Heart left ventricle (tissue), 16 donors: ENCODE measurements at regions not wholly inside any gene's neighbourhood (a gene's known extent, or its start where the extent isn't known, plus 50 kb on each side); places are given as distances from the start of the nearest gene placed in this dataset.

Experiments
- ATAC-seq, 4 donors: fragments of 200-7000 bp; cut with Tn5 transposase; one replicate each; pipeline ENCODE4 v1.9.1; 2020 to 2022; ENCODE audit warnings: moderate library complexity in 4 of 4, mild to moderate bottlenecking in 3 of 4, moderate number of reproducible peaks in 1 of 4
- DNase-seq, 5 donors: peaks; one replicate each; pipeline ENCODE4 v3.0.0-alpha.2; 2020
- H3K27ac ChIP-seq, 12 donors: fragments of 200-600 bp; sonication (generic) in 4 of 12; one replicate each; pipeline versions ENCODE4 v1.5.0 to v1.8.0; 2016 to 2022; ENCODE audit warnings: mild to moderate bottlenecking in 2 of 12
- H3K27me3 ChIP-seq, 9 donors: fragments of 200-600 bp; sonication (generic) in 2 of 9; one replicate each; pipeline versions ENCODE4 v1.5.1 to v1.8.0; 2016 to 2022; ENCODE audit warnings: mild to moderate bottlenecking in 3 of 9
- H3K36me3 ChIP-seq, 9 donors: fragments of 200-600 bp; sonication (generic) in 2 of 9; one replicate each; pipeline versions ENCODE4 v1.5.0 to v1.8.0; 2018 to 2022; ENCODE audit warnings: mild to moderate bottlenecking in 2 of 9
- H3K4me1 ChIP-seq, 12 donors: fragments of 200-600 bp; sonication (generic) in 4 of 12; one replicate each; pipeline versions ENCODE4 v1.5.0 to v1.8.0; 2016 to 2022; ENCODE audit warnings: mild to moderate bottlenecking in 3 of 12
- H3K4me3 ChIP-seq, 12 donors: fragments of 200-600 bp; sonication (generic) in 4 of 12; one replicate each; pipeline versions ENCODE4 v1.5.0 to v1.8.0; 2017 to 2022; ENCODE audit warnings: mild to moderate bottlenecking in 9 of 12, moderate library complexity in 4 of 12
- H3K9me3 ChIP-seq, 12 donors: fragments of 200-600 bp; sonication (generic) in 4 of 12; one replicate each; pipeline versions ENCODE4 v1.5.0 to v1.8.0; 2016 to 2022; ENCODE audit warnings: mild to moderate bottlenecking in 1 of 12
- CTCF ChIP-seq, 12 donors: fragments of 200-600 bp; sonication (generic) in 4 of 12; IDR thresholded peaks; one replicate each; pipeline versions ENCODE4 v1.5.0 to v1.8.0; 2018 to 2022; ENCODE audit warnings: antibody characterized with exemption in 12 of 12, mild to moderate bottlenecking in 5 of 12
- POLR2A ChIP-seq, 2 donors: fragments of 450-650 bp; IDR thresholded peaks; one replicate each; pipeline ENCODE4 v1.6.1; 2017; ENCODE audit warnings: antibody characterized with exemption in 2 of 2, mild to moderate bottlenecking in 2 of 2, moderate library complexity in 2 of 2
- WGBS, 4 donors: extraction: QIAGEN DNeasy Blood & Tissue Kit in 2 of 4; methylation state at CpG; one replicate each; pipeline versions ENCODE4 v1.1.5 to v1.1.7; 2013 to 2018; 5-methylcytosine and 5-hydroxymethylcytosine counted together
- intact Hi-C, 10 donors: fragments of 100-400 bp; cut with DNase I; formaldehyde crosslinking; loops; one replicate each; pipeline versions ENCODE4 v1.11.1 to v1.14.2; 2022
- donor health status: ischemic (EF 13 %, LVEDD 7.1; RV severe dilation, severe dysfunction).
- donor health status: healthy with polysubstance abuse.
- donor health status: DM: no; HTN: yes; CAD: no.
- donor health status: DM: no; HTN: no; CAD: no.
- donor health status: ischemic (EF 25% LVEDD 6.9; RV normal size, moderate dysfunction).
- donor health status: ischemic (EF 25% LVEDD 5.7; RV mildly dilated, moderate dysfunction).
- donor health status: healthy.
- donor health status: DM: yes; HTN: yes; CAD: no.
- donor health status: ischemic (EF 35%, LVEDD 5.7; RV mildly dilated, moderate dysfunction).
- donor health status: nonischemic (EF 11% LVEDD 7.7; RV severe dilation, severe dysfunction).
- donor health status: DM: yes; HTN: yes; CAD: no.
- donor health status: PGD.
- donor health status: ischemic (EF 29% LVEDD 5.4; RV normal size, mild dysfunction).
- donor health status: nonischemic (EF 23%, LVEDD 6.1; RV moderate dilation, normal function).

GRCh38 chr12:116476227-116476822 lies 82.9 kb upstream of the MAP1LC3B2 start:
- TF ChIP-seq CTCF (IDR thresholded peaks at IDR 0.05) (no peak), POLR2A (IDR thresholded peaks at IDR 0.05) (no peak)
- ATAC-seq = no peak
- Histone ChIP-seq H3K27ac (no peak overlapping the region), H3K4me1 (no peaks in the 10 kb centered on the region), H3K27me3 (no peaks in the 10 kb centered on the region), H3K4me3 (no peak overlapping the region), H3K9me3 (peaks cover 0 to 32% (median 8%) of the 10 kb centered on the region in 12 donors), H3K36me3 (no peaks in the 10 kb centered on the region)
- WGBS, 4 donors = 85 to 88% (median 86%) methylated on average over 7 of the region's 7 CpGs
- intact Hi-C loops = no loop called here
- no peak for DNase-seq

- H3K27ac ChIP-seq = no peak overlapping the region
- 73 to 84% (median 78%) methylated on average over 6 of the region's 6 CpGs for WGBS, 4 donors
- no peak overlapping the region for H3K4me3 ChIP-seq
- H3K36me3 ChIP-seq = no peaks in the 10 kb centered on the region
- ATAC-seq (no peak), DNase-seq (no peak)
- H3K9me3 ChIP-seq = peaks cover 0 to 29% (median 8%) of the 10 kb centered on the region in 12 donors
- no peaks in the 10 kb centered on the region for H3K4me1 ChIP-seq
- TF ChIP-seq POLR2A (IDR thresholded peaks at IDR 0.05) (no peak), CTCF (IDR thresholded peaks at IDR 0.05) (no peak)
- intact Hi-C loops = no loop called here
- H3K27me3 ChIP-seq = peaks cover 0 to 5% (median 0%) of the 10 kb centered on the region in 9 donors
These were observed 80.9 kb upstream of the MAP1LC3B2 start for GRCh38 chr12:116478243-116478773.

GRCh38 chr12:116480210-116480810 lies 78.9 kb upstream of the MAP1LC3B2 start:
- H3K4me1 ChIP-seq = peaks cover 0 to 4% (median 0%) of the 10 kb centered on the region in 12 donors
- peaks cover 0 to 5% (median 0%) of the 10 kb centered on the region in 9 donors for H3K27me3 ChIP-seq
- no peaks in the 10 kb centered on the region for H3K36me3 ChIP-seq
- H3K27ac ChIP-seq = no peak overlapping the region
- H3K4me3 ChIP-seq = no peak overlapping the region
- no peak for ATAC-seq
- 65 to 83% (median 76%) methylated on average over 3 of the region's 3 CpGs for WGBS, 4 donors
- peaks cover 0 to 25% (median 8%) of the 10 kb centered on the region in 12 donors for H3K9me3 ChIP-seq
- intact Hi-C loops = no loop called here
- TF ChIP-seq CTCF (IDR thresholded peaks at IDR 0.05) = no peak
- no peak for TF ChIP-seq POLR2A (IDR thresholded peaks at IDR 0.05)
- no peak for DNase-seq

GRCh38 chr12:116481726-116482125 lies 77.5 kb upstream of the MAP1LC3B2 start:
- peak in 1 of 4 donors; percentile 18 for ATAC-seq
- WGBS, 4 donors = 71 to 80% (median 74%) methylated on average over 7 to 9 of the region's 9 CpGs
- intact Hi-C loops = no loop called here
- Histone ChIP-seq H3K4me3 (no peak overlapping the region), H3K27me3 (peaks cover 0 to 5% (median 0%) of the 10 kb centered on the region in 9 donors), H3K4me1 (peaks cover 0 to 4% (median 0%) of the 10 kb centered on the region in 12 donors), H3K9me3 (peaks cover 0 to 11% (median 1%) of the 10 kb centered on the region in 12 donors), H3K36me3 (no peaks in the 10 kb centered on the region), H3K27ac (no peak overlapping the region)
- TF ChIP-seq CTCF (IDR thresholded peaks at IDR 0.05) = no peak
- TF ChIP-seq POLR2A (IDR thresholded peaks at IDR 0.05) = no peak
- no peak for DNase-seq
